Stomach (tissue), 4 donors: ENCODE measurements at regions not wholly inside any gene's neighbourhood (a gene's known extent, or its start where the extent isn't known, plus 50 kb on each side); places are given as distances from the start of the nearest gene placed in this dataset.

Experiments used
- CTCF ChIP-seq, 7 experiments: fragments of 450-650 bp in 4 of 7; fragments of 200-600 bp in 3 of 7; sonication (generic) in 3 of 7; IDR thresholded peaks; one replicate each; pipeline ENCODE4 v1.5.1; 2016 to 2019; ENCODE audit warnings: antibody characterized with exemption in 7 of 7, control low read depth in 2 of 7, mild to moderate bottlenecking in 1 of 7
- EP300 ChIP-seq: sonication (generic); formaldehyde crosslinking; IDR thresholded peaks from one replicate; pipeline ENCODE4 v1.6.1; 2017; ENCODE audit warnings: antibody characterized with exemption
- POLR2A ChIP-seq, 4 donors: fragments of 450-650 bp; IDR thresholded peaks; one replicate each; pipeline ENCODE4 v1.6.1; 2016; ENCODE audit warnings: antibody characterized with exemption in 4 of 4, control low read depth in 2 of 4, mild to moderate bottlenecking in 1 of 4, moderate library complexity in 1 of 4
- POLR2AphosphoS5 ChIP-seq, 3 donors: sonication (generic); formaldehyde crosslinking; IDR thresholded peaks; one replicate each; pipeline ENCODE4 v1.6.1; 2016; ENCODE audit warnings: antibody characterized with exemption in 3 of 3

DNA sequence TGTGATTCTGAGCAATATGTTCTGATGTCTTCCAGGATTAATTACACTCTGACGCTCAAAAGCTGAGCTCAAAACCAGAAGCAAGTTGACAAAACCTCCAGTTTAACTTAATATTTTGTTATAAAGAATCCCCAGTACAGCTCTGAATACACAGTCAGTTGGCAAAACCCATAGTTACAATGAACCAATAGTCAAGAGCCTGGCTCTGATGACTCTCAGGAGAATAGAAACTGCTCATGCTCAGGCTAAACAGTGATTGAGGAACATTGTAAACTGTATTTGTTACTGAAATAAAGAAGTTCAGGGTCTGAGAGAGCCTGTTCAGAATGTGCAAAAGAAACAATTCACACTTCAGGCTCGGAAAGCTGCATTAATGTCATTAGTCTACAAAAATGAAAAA lies 1565.9 kb downstream of the SUCLG1 start:
- TF ChIP-seq POLR2AphosphoS5 (IDR thresholded peaks at IDR 0.05) (no peak), POLR2A (IDR thresholded peaks at IDR 0.05) (no peak), CTCF (IDR thresholded peaks at IDR 0.05) (no peak), EP300 (no peak)
